ENCODE measurements at regions not wholly inside any gene's neighbourhood (a gene's known extent, or its start where the extent isn't known, plus 50 kb on each side); places are given as distances from the start of the nearest gene placed in this dataset.

- no peaks in the 10 kb centered on the region for H3K79me2 ChIP-seq (ENCODE audit: insufficient read depth, low read length)
- H3K9me2 ChIP-seq (replicated peaks; ENCODE audit: low read depth, low read length) = no peaks in the 10 kb centered on the region
- TF ChIP-seq CTCF (conservative IDR thresholded peaks at IDR 0.05; ENCODE audit: low read length) = no peak
- TF ChIP-seq EZH2phosphoT487 (IDR thresholded peaks at IDR 0.05; ENCODE audit: borderline replicate concordance) = no peak
- H4K20me1 ChIP-seq (ENCODE audit: insufficient read depth, low read length, poor library complexity, severe bottlenecking) = no peaks in the 10 kb centered on the region
- H2AFZ ChIP-seq (ENCODE audit: low read length) = no peak overlapping the region
- H3K9ac ChIP-seq (ENCODE audit: low read depth, low read length, poor library complexity, severe bottlenecking) = no peak overlapping the region
- H3K27me3 ChIP-seq (ENCODE audit: insufficient read depth, low read length, poor library complexity, severe bottlenecking) = no peaks in the 10 kb centered on the region
- no peak overlapping the region for H3K4me2 ChIP-seq (ENCODE audit: low read depth, low read length, poor library complexity, severe bottlenecking)
- H3F3A ChIP-seq (ENCODE audit: low read depth) = no peaks in the 10 kb centered on the region
- no peaks in the 10 kb centered on the region for H3K36me3 ChIP-seq (ENCODE audit: insufficient read depth, low read length)
- no peaks in the 10 kb centered on the region for H3K4me1 ChIP-seq (ENCODE audit: insufficient read depth, low read length, poor library complexity, severe bottlenecking)
- no peaks in the 10 kb centered on the region for H3K9me3 ChIP-seq (ENCODE audit: insufficient read depth, low read depth, low read length)
- H3K4me3 ChIP-seq (ENCODE audit: low read length, poor library complexity, severe bottlenecking) = no peak overlapping the region
Observed at GRCh38 chr6:79392094-79392493, 145.1 kb downstream of the LCA5 start.

- H3K36me3 ChIP-seq (ENCODE audit: insufficient read depth, low read length) = no peaks in the 10 kb centered on the region
- no peaks in the 10 kb centered on the region for H3F3A ChIP-seq (ENCODE audit: low read depth)
- no peaks in the 10 kb centered on the region for H3K4me1 ChIP-seq (ENCODE audit: insufficient read depth, low read length, poor library complexity, severe bottlenecking)
- H3K4me2 ChIP-seq (ENCODE audit: low read depth, low read length, poor library complexity, severe bottlenecking) = no peak overlapping the region
- no peaks in the 10 kb centered on the region for H3K9me2 ChIP-seq (replicated peaks; ENCODE audit: low read depth, low read length)
- no peak overlapping the region for H3K4me3 ChIP-seq (ENCODE audit: low read length, poor library complexity, severe bottlenecking)
- H3K9me3 ChIP-seq (ENCODE audit: insufficient read depth, low read depth, low read length) = no peaks in the 10 kb centered on the region
- H2AFZ ChIP-seq (ENCODE audit: low read length) = no peak overlapping the region
- H3K9ac ChIP-seq (ENCODE audit: low read depth, low read length, poor library complexity, severe bottlenecking) = no peak overlapping the region
- no peaks in the 10 kb centered on the region for H4K20me1 ChIP-seq (ENCODE audit: insufficient read depth, low read length, poor library complexity, severe bottlenecking)
- H3K27me3 ChIP-seq (ENCODE audit: insufficient read depth, low read length, poor library complexity, severe bottlenecking) = no peaks in the 10 kb centered on the region
- no peaks in the 10 kb centered on the region for H3K79me2 ChIP-seq (ENCODE audit: insufficient read depth, low read length)
- TF ChIP-seq CTCF (conservative IDR thresholded peaks at IDR 0.05; ENCODE audit: low read length) (no peak), EZH2phosphoT487 (IDR thresholded peaks at IDR 0.05; ENCODE audit: borderline replicate concordance) (no peak)
Observed at GRCh38 chr6:79391480-79391879, 145.8 kb downstream of the LCA5 start.

- Histone ChIP-seq H3K9me2 (replicated peaks; ENCODE audit: low read depth, low read length) (no peaks in the 10 kb centered on the region), H3K9ac (ENCODE audit: low read depth, low read length, poor library complexity, severe bottlenecking) (no peak overlapping the region), H2AFZ (ENCODE audit: low read length) (no peak overlapping the region), H3K36me3 (ENCODE audit: insufficient read depth, low read length) (no peaks in the 10 kb centered on the region), H3K9me3 (ENCODE audit: insufficient read depth, low read depth, low read length) (no peaks in the 10 kb centered on the region), H3K79me2 (ENCODE audit: insufficient read depth, low read length) (no peaks in the 10 kb centered on the region), H3K4me1 (ENCODE audit: insufficient read depth, low read length, poor library complexity, severe bottlenecking) (no peaks in the 10 kb centered on the region), H3K4me3 (ENCODE audit: low read length, poor library complexity, severe bottlenecking) (no peak overlapping the region), H3F3A (ENCODE audit: low read depth) (no peaks in the 10 kb centered on the region), H3K4me2 (ENCODE audit: low read depth, low read length, poor library complexity, severe bottlenecking) (no peak overlapping the region), H4K20me1 (ENCODE audit: insufficient read depth, low read length, poor library complexity, severe bottlenecking) (no peaks in the 10 kb centered on the region), H3K27me3 (ENCODE audit: insufficient read depth, low read length, poor library complexity, severe bottlenecking) (no peaks in the 10 kb centered on the region)
- TF ChIP-seq EZH2phosphoT487 (IDR thresholded peaks at IDR 0.05; ENCODE audit: borderline replicate concordance) (no peak), CTCF (conservative IDR thresholded peaks at IDR 0.05; ENCODE audit: low read length) (no peak)
Observed at GRCh38 chr6:79385893-79386292, 151.3 kb downstream of the LCA5 start.
